ENCODE measurements at regions not wholly inside any gene's neighbourhood (a gene's known extent, or its start where the extent isn't known, plus 50 kb on each side); places are given as distances from the start of the nearest gene placed in this dataset.

GRCh38 chr4:38306482-38307071 is 346.4 kb downstream of the PTTG2 start:
- no peaks in the 10 kb centered on the region for H3K9me2 ChIP-seq (ENCODE audit: insufficient read depth, low read length)
- H3F3A ChIP-seq (ENCODE audit: insufficient read depth, low read length, poor library complexity, severe bottlenecking): no peaks in the 10 kb centered on the region
- H4K20me1 ChIP-seq (ENCODE audit: insufficient read depth): no peaks in the 10 kb centered on the region
- H3K79me2 ChIP-seq (replicated peaks; ENCODE audit: insufficient read depth, low read length): no peaks in the 10 kb centered on the region
- no peak overlapping the region for H3K4me2 ChIP-seq (ENCODE audit: low read length)
- H3K36me3 ChIP-seq (ENCODE audit: insufficient read depth, low read length): no peaks in the 10 kb centered on the region
- H3K27me3 ChIP-seq (ENCODE audit: insufficient read depth, low read depth, low read length): no peaks in the 10 kb centered on the region
- no peak overlapping the region for H3K9ac ChIP-seq (ENCODE audit: low read length)
- H3K27ac ChIP-seq (ENCODE audit: low read length): no peak overlapping the region
- H3K9me3 ChIP-seq (ENCODE audit: low read length): no peaks in the 10 kb centered on the region
- H3K4me3 ChIP-seq (ENCODE audit: low read length): no peak overlapping the region
- TF ChIP-seq CTCF (IDR thresholded peaks at IDR 0.05; ENCODE audit: poor library complexity, severe bottlenecking) (no peak), RAD21 (conservative IDR thresholded peaks at IDR 0.05) (no peak), SMC3 (conservative IDR thresholded peaks at IDR 0.05; ENCODE audit: poor library complexity) (no peak), POLR2AphosphoS5 (IDR thresholded peaks at IDR 0.05) (no peak), REST (IDR thresholded peaks at IDR 0.05; ENCODE audit: borderline replicate concordance) (no peak), MXI1 (conservative IDR thresholded peaks at IDR 0.05; ENCODE audit: poor library complexity, severe bottlenecking) (no peak), EZH2 (IDR thresholded peaks at IDR 0.05; ENCODE audit: borderline replicate concordance, insufficient read depth, low read length, poor library complexity, severe bottlenecking) (no peak), EP300 (conservative IDR thresholded peaks at IDR 0.05; ENCODE audit: poor library complexity, severe bottlenecking) (no peak), TAF1 (IDR thresholded peaks at IDR 0.05; ENCODE audit: low read depth) (no peak)
- H2AFZ ChIP-seq (ENCODE audit: low read depth, low read length): no peak overlapping the region

- no peaks in the 10 kb centered on the region for H3K79me2 ChIP-seq (replicated peaks; ENCODE audit: insufficient read depth, low read length)
- TF ChIP-seq EP300 (conservative IDR thresholded peaks at IDR 0.05; ENCODE audit: poor library complexity, severe bottlenecking): no peak
- TF ChIP-seq RAD21 (conservative IDR thresholded peaks at IDR 0.05): no peak
- TF ChIP-seq POLR2AphosphoS5 (IDR thresholded peaks at IDR 0.05): no peak
- TF ChIP-seq REST (IDR thresholded peaks at IDR 0.05; ENCODE audit: borderline replicate concordance): no peak
- no peak for TF ChIP-seq SMC3 (conservative IDR thresholded peaks at IDR 0.05; ENCODE audit: poor library complexity)
- TF ChIP-seq TAF1 (IDR thresholded peaks at IDR 0.05; ENCODE audit: low read depth): no peak
- no peak for TF ChIP-seq EZH2 (IDR thresholded peaks at IDR 0.05; ENCODE audit: borderline replicate concordance, insufficient read depth, low read length, poor library complexity, severe bottlenecking)
- TF ChIP-seq MXI1 (conservative IDR thresholded peaks at IDR 0.05; ENCODE audit: poor library complexity, severe bottlenecking): no peak
- TF ChIP-seq CTCF (IDR thresholded peaks at IDR 0.05; ENCODE audit: poor library complexity, severe bottlenecking): no peak
- no peak overlapping the region for H3K4me3 ChIP-seq (ENCODE audit: low read length)
- H3K9me3 ChIP-seq (ENCODE audit: low read length): no peaks in the 10 kb centered on the region
- no peaks in the 10 kb centered on the region for H3K36me3 ChIP-seq (ENCODE audit: insufficient read depth, low read length)
- H3K27ac ChIP-seq (ENCODE audit: low read length): no peak overlapping the region
- H3F3A ChIP-seq (ENCODE audit: insufficient read depth, low read length, poor library complexity, severe bottlenecking): no peaks in the 10 kb centered on the region
- H3K27me3 ChIP-seq (ENCODE audit: insufficient read depth, low read depth, low read length): no peaks in the 10 kb centered on the region
- H3K9me2 ChIP-seq (ENCODE audit: insufficient read depth, low read length): no peaks in the 10 kb centered on the region
- no peak overlapping the region for H3K4me2 ChIP-seq (ENCODE audit: low read length)
- no peaks in the 10 kb centered on the region for H4K20me1 ChIP-seq (ENCODE audit: insufficient read depth)
- H3K9ac ChIP-seq (ENCODE audit: low read length): no peak overlapping the region
- no peak overlapping the region for H2AFZ ChIP-seq (ENCODE audit: low read depth, low read length)
These were observed 348.6 kb downstream of the PTTG2 start for GRCh38 chr4:38308728-38309311.
